ENCODE measurements at regions not wholly inside any gene's neighbourhood (a gene's known extent, or its start where the extent isn't known, plus 50 kb on each side); places are given as distances from the start of the nearest gene placed in this dataset.

DNA sequence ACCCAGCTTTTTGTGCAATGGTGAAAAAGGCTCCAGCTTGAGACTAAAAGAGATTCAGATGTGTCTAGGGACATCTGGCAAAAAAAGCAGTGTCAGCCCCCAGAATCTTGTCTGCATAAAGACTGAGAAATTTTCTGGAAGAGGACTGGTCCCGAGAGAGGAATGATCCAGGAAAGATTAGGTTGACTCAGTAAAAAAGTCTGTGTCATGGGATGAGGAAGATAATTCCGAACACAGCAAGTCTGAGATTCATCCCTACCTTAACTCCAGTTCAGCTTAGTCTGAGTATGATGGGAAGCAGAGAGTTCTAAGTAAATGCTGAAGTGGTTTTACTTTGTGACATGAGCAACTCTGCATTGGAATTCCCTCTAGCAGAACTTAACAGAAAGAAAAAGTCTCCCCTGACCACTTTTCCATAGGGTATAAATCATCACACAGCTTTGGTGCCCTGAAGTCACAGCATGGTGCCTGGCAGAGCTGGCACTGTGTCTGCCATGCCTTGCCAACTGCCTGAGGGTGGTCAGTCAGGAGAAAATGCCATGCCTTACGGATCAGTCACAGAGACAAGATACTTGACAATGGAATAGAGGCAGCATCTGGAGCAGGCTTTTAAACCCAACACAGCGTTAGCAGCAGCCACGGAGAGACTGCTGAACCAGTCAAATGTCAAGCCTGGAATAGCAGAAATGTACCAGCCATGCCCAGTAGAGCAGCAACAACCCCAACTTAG lies 153.4 kb downstream of the ZC3H11B start:
- Mint-ChIP-seq H3K4me3 (no peak overlapping the region), H3K4me1 (no peaks in the 10 kb centered on the region), H3K9me3 (peaks cover 3% of the 10 kb centered on the region), H3K27me3 (ENCODE audit: low read depth) (no peaks in the 10 kb centered on the region), H3K36me3 (no peaks in the 10 kb centered on the region), H3K27ac (no peak overlapping the region)
- TF ChIP-seq, protein P1, sequence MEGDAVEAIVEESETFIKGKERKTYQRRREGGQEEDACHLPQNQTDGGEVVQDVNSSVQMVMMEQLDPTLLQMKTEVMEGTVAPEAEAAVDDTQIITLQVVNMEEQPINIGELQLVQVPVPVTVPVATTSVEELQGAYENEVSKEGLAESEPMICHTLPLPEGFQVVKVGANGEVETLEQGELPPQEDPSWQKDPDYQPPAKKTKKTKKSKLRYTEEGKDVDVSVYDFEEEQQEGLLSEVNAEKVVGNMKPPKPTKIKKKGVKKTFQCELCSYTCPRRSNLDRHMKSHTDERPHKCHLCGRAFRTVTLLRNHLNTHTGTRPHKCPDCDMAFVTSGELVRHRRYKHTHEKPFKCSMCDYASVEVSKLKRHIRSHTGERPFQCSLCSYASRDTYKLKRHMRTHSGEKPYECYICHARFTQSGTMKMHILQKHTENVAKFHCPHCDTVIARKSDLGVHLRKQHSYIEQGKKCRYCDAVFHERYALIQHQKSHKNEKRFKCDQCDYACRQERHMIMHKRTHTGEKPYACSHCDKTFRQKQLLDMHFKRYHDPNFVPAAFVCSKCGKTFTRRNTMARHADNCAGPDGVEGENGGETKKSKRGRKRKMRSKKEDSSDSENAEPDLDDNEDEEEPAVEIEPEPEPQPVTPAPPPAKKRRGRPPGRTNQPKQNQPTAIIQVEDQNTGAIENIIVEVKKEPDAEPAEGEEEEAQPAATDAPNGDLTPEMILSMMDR (IDR thresholded peaks at IDR 0.05; ENCODE audit: unreplicated experiment) = no peak
- no peak for DNase-seq (ENCODE audit: low spot score in 2 of 2, unreplicated experiment in 2 of 2)

DNA sequence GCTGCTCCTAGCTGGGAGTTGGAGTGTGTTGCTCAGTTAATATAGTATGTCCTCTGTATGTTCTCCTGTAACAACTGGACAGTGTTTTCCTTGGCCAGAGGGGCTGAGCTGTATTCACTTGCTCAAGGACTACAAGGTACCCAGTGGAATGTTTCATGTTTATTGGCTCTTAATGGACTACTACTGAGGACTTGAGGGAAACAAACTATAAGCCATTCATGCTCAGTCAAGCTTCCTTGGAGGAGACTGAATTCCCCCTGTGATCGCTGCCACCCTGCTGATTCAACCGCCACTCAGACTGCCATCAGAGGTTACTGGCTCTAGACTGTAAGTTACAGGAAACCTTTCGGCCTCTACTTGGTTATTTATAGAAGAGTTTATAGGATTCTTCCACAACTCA lies 166.6 kb downstream of the ZC3H11B start:
- DNase-seq (ENCODE audit: low spot score in 2 of 2, unreplicated experiment in 2 of 2) = no peak
- H3K4me3 Mint-ChIP-seq = no peak overlapping the region
- peaks cover 9% of the 10 kb centered on the region for H3K4me1 Mint-ChIP-seq
- no peaks in the 10 kb centered on the region for H3K36me3 Mint-ChIP-seq
- no peaks in the 10 kb centered on the region for H3K27me3 Mint-ChIP-seq (ENCODE audit: low read depth)
- TF ChIP-seq, protein P1 (IDR thresholded peaks at IDR 0.05; ENCODE audit: unreplicated experiment) = no peak
- H3K9me3 Mint-ChIP-seq = no peaks in the 10 kb centered on the region
- no peak overlapping the region for H3K27ac Mint-ChIP-seq

DNA sequence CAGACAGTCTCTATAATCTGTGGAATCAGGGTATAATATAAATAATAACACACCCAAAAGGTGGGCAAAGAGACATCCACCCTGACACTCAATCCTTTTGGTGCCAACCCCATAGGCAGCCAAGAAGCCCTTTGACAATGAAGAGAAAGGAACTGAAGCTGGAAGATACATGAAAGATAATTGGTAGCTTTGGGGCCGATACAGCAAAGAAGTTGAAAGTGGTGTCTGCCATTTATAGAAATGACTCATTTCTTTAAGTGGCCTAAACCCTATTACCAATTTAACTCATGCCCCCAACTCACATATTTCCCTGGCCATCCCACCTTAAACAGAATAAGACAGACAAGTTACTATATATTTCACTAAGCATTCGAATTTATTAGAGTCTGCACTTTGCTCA lies 167.0 kb downstream of the ZC3H11B start:
- TF ChIP-seq, protein P1 (IDR thresholded peaks at IDR 0.05; ENCODE audit: unreplicated experiment) = no peak
- Mint-ChIP-seq H3K4me3 (no peak overlapping the region), H3K27me3 (ENCODE audit: low read depth) (no peaks in the 10 kb centered on the region), H3K27ac (no peak overlapping the region), H3K36me3 (no peaks in the 10 kb centered on the region), H3K4me1 (peaks cover 9% of the 10 kb centered on the region), H3K9me3 (no peaks in the 10 kb centered on the region)
- DNase-seq (ENCODE audit: low spot score in 2 of 2, unreplicated experiment in 2 of 2) = no peak

DNA sequence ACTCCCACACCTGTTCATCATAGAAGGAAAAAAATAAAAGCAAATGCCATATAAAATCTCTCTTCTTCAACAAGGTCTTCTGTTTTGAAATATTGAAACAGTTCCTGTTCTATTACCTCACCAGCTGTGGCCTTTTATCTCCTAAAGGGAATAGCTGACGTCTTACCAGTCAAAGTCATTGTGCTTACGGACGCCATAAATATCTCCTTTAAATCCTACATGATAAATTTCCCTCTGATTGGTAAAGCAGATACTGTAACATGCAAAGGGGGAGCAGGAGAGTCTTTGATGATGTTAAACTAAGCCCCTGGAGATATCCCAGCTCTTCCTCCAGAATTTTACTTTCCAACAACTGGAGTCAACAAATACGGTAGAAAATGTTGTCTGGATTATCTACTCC lies 168.4 kb downstream of the ZC3H11B start:
- Mint-ChIP-seq H3K9me3 (no peaks in the 10 kb centered on the region), H3K4me3 (no peak overlapping the region), H3K36me3 (no peaks in the 10 kb centered on the region), H3K4me1 (peaks cover 9% of the 10 kb centered on the region), H3K27me3 (ENCODE audit: low read depth) (no peaks in the 10 kb centered on the region), H3K27ac (peak overlapping the region; percentile 62)
- no peak for DNase-seq (ENCODE audit: low spot score in 2 of 2, unreplicated experiment in 2 of 2)
- TF ChIP-seq, protein P1 (IDR thresholded peaks at IDR 0.05; ENCODE audit: unreplicated experiment) = no peak

DNA sequence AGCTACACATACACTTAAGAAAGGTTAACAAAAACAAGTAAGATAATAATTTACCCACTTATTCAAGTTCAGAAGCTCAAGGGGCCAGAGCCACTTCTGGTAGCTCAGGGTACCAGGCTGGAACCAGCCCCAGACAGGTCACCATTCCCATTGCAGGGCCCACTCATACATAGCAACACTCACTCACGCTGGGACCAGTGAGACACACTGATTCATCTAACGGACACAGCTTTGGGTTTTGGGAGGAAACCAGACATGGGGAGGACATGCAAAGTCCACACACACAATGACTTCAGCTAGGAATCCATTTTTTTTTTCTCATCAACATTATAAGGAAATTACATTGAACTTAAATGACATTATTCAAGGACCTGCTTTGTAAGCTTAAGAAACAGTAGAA lies 169.1 kb downstream of the ZC3H11B start:
- H3K27me3 Mint-ChIP-seq (ENCODE audit: low read depth) = no peaks in the 10 kb centered on the region
- H3K27ac Mint-ChIP-seq = no peak overlapping the region

More for the DNA sequence above, 169.1 kb downstream of the ZC3H11B start:
- DNase-seq (ENCODE audit: low spot score in 2 of 2, unreplicated experiment in 2 of 2) = no peak
- Mint-ChIP-seq H3K36me3 (no peaks in the 10 kb centered on the region), H3K9me3 (no peaks in the 10 kb centered on the region), H3K4me3 (no peak overlapping the region), H3K4me1 (peaks cover 9% of the 10 kb centered on the region)
- TF ChIP-seq, protein P1 (IDR thresholded peaks at IDR 0.05; ENCODE audit: unreplicated experiment) = no peak
